ENCODE measurements at regions not wholly inside any gene's neighbourhood (a gene's known extent, or its start where the extent isn't known, plus 50 kb on each side); places are given as distances from the start of the nearest gene placed in this dataset.
"Not testable (repeated sequence)": the region's sequence is repeated elsewhere in the genome, so short reads cannot be mapped to it uniquely, and the experiment has no call there.

GRCh38 chrX:129310000-129310399 lies 213.3 kb downstream of the SMARCA1 start:
- Histone ChIP-seq H3K4me3 (ENCODE audit: low read depth, low read length) (no peak overlapping the region), H3K36me3 (ENCODE audit: control insufficient read depth, insufficient read depth, low read length) (no peaks in the 10 kb centered on the region), H3K9me3 (ENCODE audit: control insufficient read depth, insufficient read depth, low read length) (no peaks in the 10 kb centered on the region), H3K27me3 (ENCODE audit: control insufficient read depth, insufficient read depth, low read length) (no peaks in the 10 kb centered on the region), H3K27ac (ENCODE audit: low read depth, low read length) (no peak overlapping the region), H3K4me1 (ENCODE audit: control insufficient read depth, insufficient read depth, low read length) (no peaks in the 10 kb centered on the region)
- DNase-seq (ENCODE audit: low read depth in 4 of 6, low spot score in 6 of 6), result no peak
- no CpG with 5 or more reads among the region's 2 CpGs for WGBS (ENCODE audit: insufficient coverage)

GRCh38 chrX:129262912-129263311 lies 260.4 kb downstream of the SMARCA1 start:
- no peaks in the 10 kb centered on the region for H3K36me3 ChIP-seq (ENCODE audit: control insufficient read depth, insufficient read depth, low read length)
- H3K4me1 ChIP-seq (ENCODE audit: control insufficient read depth, insufficient read depth, low read length), result no peaks in the 10 kb centered on the region
- no peak overlapping the region for H3K4me3 ChIP-seq (ENCODE audit: low read depth, low read length)
- no peaks in the 10 kb centered on the region for H3K9me3 ChIP-seq (ENCODE audit: control insufficient read depth, insufficient read depth, low read length)
- no peaks in the 10 kb centered on the region for H3K27me3 ChIP-seq (ENCODE audit: control insufficient read depth, insufficient read depth, low read length)
- no peak for DNase-seq (ENCODE audit: low read depth in 4 of 6, low spot score in 6 of 6)
- WGBS (ENCODE audit: insufficient coverage), result 54% methylated on average over 2 of the region's 4 CpGs
- H3K27ac ChIP-seq (ENCODE audit: low read depth, low read length), result no peak overlapping the region

- DNase-seq (ENCODE audit: low read depth in 4 of 6, low spot score in 6 of 6); H3K4me1 ChIP-seq (ENCODE audit: control insufficient read depth, insufficient read depth, low read length); H3K4me3 ChIP-seq (ENCODE audit: low read depth, low read length); H3K36me3 ChIP-seq (ENCODE audit: control insufficient read depth, insufficient read depth, low read length); H3K27me3 ChIP-seq (ENCODE audit: control insufficient read depth, insufficient read depth, low read length); H3K9me3 ChIP-seq (ENCODE audit: control insufficient read depth, insufficient read depth, low read length); H3K27ac ChIP-seq (ENCODE audit: low read depth, low read length): not testable (repeated sequence)
- WGBS (ENCODE audit: insufficient coverage), result 56% methylated on average over 5 of the region's 5 CpGs
These were observed 267.8 kb downstream of the SMARCA1 start for GRCh38 chrX:129255516-129255915.

GRCh38 chrX:129249563-129249962 lies 273.7 kb downstream of the SMARCA1 start:
- H3K4me1 ChIP-seq (ENCODE audit: control insufficient read depth, insufficient read depth, low read length), result no peaks in the 10 kb centered on the region
- H3K27me3 ChIP-seq (ENCODE audit: control insufficient read depth, insufficient read depth, low read length), result no peaks in the 10 kb centered on the region
- no peak overlapping the region for H3K27ac ChIP-seq (ENCODE audit: low read depth, low read length)
- no peaks in the 10 kb centered on the region for H3K9me3 ChIP-seq (ENCODE audit: control insufficient read depth, insufficient read depth, low read length)
- H3K36me3 ChIP-seq (ENCODE audit: control insufficient read depth, insufficient read depth, low read length), result no peaks in the 10 kb centered on the region
- no peak for DNase-seq (ENCODE audit: low read depth in 4 of 6, low spot score in 6 of 6)
- H3K4me3 ChIP-seq (ENCODE audit: low read depth, low read length), result no peak overlapping the region
- WGBS (ENCODE audit: insufficient coverage), result no CpG with 5 or more reads among the region's 3 CpGs

- no peaks in the 10 kb centered on the region for H3K36me3 ChIP-seq (ENCODE audit: control insufficient read depth, insufficient read depth, low read length)
- H3K27ac ChIP-seq (ENCODE audit: low read depth, low read length), result no peak overlapping the region
- no peaks in the 10 kb centered on the region for H3K9me3 ChIP-seq (ENCODE audit: control insufficient read depth, insufficient read depth, low read length)
- H3K27me3 ChIP-seq (ENCODE audit: control insufficient read depth, insufficient read depth, low read length), result no peaks in the 10 kb centered on the region
- H3K4me1 ChIP-seq (ENCODE audit: control insufficient read depth, insufficient read depth, low read length), result no peaks in the 10 kb centered on the region
- H3K4me3 ChIP-seq (ENCODE audit: low read depth, low read length), result no peak overlapping the region
- 86% methylated on average over 1 of the region's 3 CpGs for WGBS (ENCODE audit: insufficient coverage)
- DNase-seq (ENCODE audit: low read depth in 4 of 6, low spot score in 6 of 6), result no peak
These were observed 275.6 kb downstream of the SMARCA1 start for GRCh38 chrX:129247642-129248041.

- Histone ChIP-seq H3K27ac (ENCODE audit: low read depth, low read length) (no peak overlapping the region), H3K27me3 (ENCODE audit: control insufficient read depth, insufficient read depth, low read length) (no peaks in the 10 kb centered on the region), H3K36me3 (ENCODE audit: control insufficient read depth, insufficient read depth, low read length) (no peaks in the 10 kb centered on the region), H3K4me3 (ENCODE audit: low read depth, low read length) (no peak overlapping the region), H3K9me3 (ENCODE audit: control insufficient read depth, insufficient read depth, low read length) (no peaks in the 10 kb centered on the region), H3K4me1 (ENCODE audit: control insufficient read depth, insufficient read depth, low read length) (no peaks in the 10 kb centered on the region)
- 40% methylated on average over 1 of the region's 2 CpGs for WGBS (ENCODE audit: insufficient coverage)
- DNase-seq (ENCODE audit: low read depth in 4 of 6, low spot score in 6 of 6), result no peak
These were observed 283.9 kb downstream of the SMARCA1 start for GRCh38 chrX:129239371-129239770.

- no peaks in the 10 kb centered on the region for H3K36me3 ChIP-seq (ENCODE audit: control insufficient read depth, insufficient read depth, low read length)
- H3K27me3 ChIP-seq (ENCODE audit: control insufficient read depth, insufficient read depth, low read length), result no peaks in the 10 kb centered on the region
- H3K4me1 ChIP-seq (ENCODE audit: control insufficient read depth, insufficient read depth, low read length), result no peaks in the 10 kb centered on the region
- H3K9me3 ChIP-seq (ENCODE audit: control insufficient read depth, insufficient read depth, low read length), result no peaks in the 10 kb centered on the region
- H3K4me3 ChIP-seq (ENCODE audit: low read depth, low read length), result no peak overlapping the region
- no CpG with 5 or more reads among the region's 3 CpGs for WGBS (ENCODE audit: insufficient coverage)
- no peak overlapping the region for H3K27ac ChIP-seq (ENCODE audit: low read depth, low read length)
- DNase-seq (ENCODE audit: low read depth in 4 of 6, low spot score in 6 of 6), result no peak
These were observed 285.3 kb downstream of the SMARCA1 start for GRCh38 chrX:129238011-129238410.

- DNase-seq (ENCODE audit: low read depth in 4 of 6, low spot score in 6 of 6), result no peak
- H3K4me1 ChIP-seq (ENCODE audit: control insufficient read depth, insufficient read depth, low read length), result no peaks in the 10 kb centered on the region
- H3K4me3 ChIP-seq (ENCODE audit: low read depth, low read length), result no peak overlapping the region
- no CpG with 5 or more reads among the region's 1 CpG for WGBS (ENCODE audit: insufficient coverage)
- H3K36me3 ChIP-seq (ENCODE audit: control insufficient read depth, insufficient read depth, low read length), result no peaks in the 10 kb centered on the region
- H3K9me3 ChIP-seq (ENCODE audit: control insufficient read depth, insufficient read depth, low read length), result no peaks in the 10 kb centered on the region
- H3K27me3 ChIP-seq (ENCODE audit: control insufficient read depth, insufficient read depth, low read length), result no peaks in the 10 kb centered on the region
- H3K27ac ChIP-seq (ENCODE audit: low read depth, low read length), result no peak overlapping the region
These were observed 287.4 kb downstream of the SMARCA1 start for GRCh38 chrX:129235903-129236302.

- no peak overlapping the region for H3K27ac ChIP-seq (ENCODE audit: low read depth, low read length)
- H3K4me1 ChIP-seq (ENCODE audit: control insufficient read depth, insufficient read depth, low read length), result no peaks in the 10 kb centered on the region
- no peaks in the 10 kb centered on the region for H3K9me3 ChIP-seq (ENCODE audit: control insufficient read depth, insufficient read depth, low read length)
- no peak overlapping the region for H3K4me3 ChIP-seq (ENCODE audit: low read depth, low read length)
- no peak for DNase-seq (ENCODE audit: low read depth in 4 of 6, low spot score in 6 of 6)
- H3K36me3 ChIP-seq (ENCODE audit: control insufficient read depth, insufficient read depth, low read length), result no peaks in the 10 kb centered on the region
- no peaks in the 10 kb centered on the region for H3K27me3 ChIP-seq (ENCODE audit: control insufficient read depth, insufficient read depth, low read length)
- WGBS (ENCODE audit: insufficient coverage), result no CpG with 5 or more reads among the region's 1 CpG
These were observed 289.5 kb downstream of the SMARCA1 start for GRCh38 chrX:129233786-129234185.

GRCh38 chrX:129230850-129231512 lies 292.3 kb downstream of the SMARCA1 start:
- Histone ChIP-seq H3K4me1 (ENCODE audit: control insufficient read depth, insufficient read depth, low read length) (no peaks in the 10 kb centered on the region), H3K27me3 (ENCODE audit: control insufficient read depth, insufficient read depth, low read length) (no peaks in the 10 kb centered on the region), H3K36me3 (ENCODE audit: control insufficient read depth, insufficient read depth, low read length) (no peaks in the 10 kb centered on the region), H3K9me3 (ENCODE audit: control insufficient read depth, insufficient read depth, low read length) (no peaks in the 10 kb centered on the region), H3K27ac (ENCODE audit: low read depth, low read length) (no peak overlapping the region), H3K4me3 (ENCODE audit: low read depth, low read length) (no peak overlapping the region)
- no peak for DNase-seq (ENCODE audit: low read depth in 4 of 6, low spot score in 6 of 6)
- WGBS (ENCODE audit: insufficient coverage), result 56% methylated on average over 5 of the region's 5 CpGs
